GM08714 (cell line): ENCODE measurements at regions not wholly inside any gene's neighbourhood (a gene's known extent, or its start where the extent isn't known, plus 50 kb on each side); places are given as distances from the start of the nearest gene placed in this dataset.
"Not testable (repeated sequence)": the region's sequence is repeated elsewhere in the genome, so short reads cannot be mapped to it uniquely, and the experiment has no call there.

Experiments
- H3K4me3 ChIP-seq: fragments of 200-500 bp; sonication (Bioruptor generic); 2 replicates; pipeline ENCODE4 v1.5.1; 2014; ENCODE audit warnings: mild to moderate bottlenecking, low read length, inconsistent platforms
- ZNF274 ChIP-seq: IDR thresholded peaks from 2 replicates; pipeline ENCODE4 v1.6.1; 2012; ENCODE audit warnings: mild to moderate bottlenecking, low read depth, low read length

DNA sequence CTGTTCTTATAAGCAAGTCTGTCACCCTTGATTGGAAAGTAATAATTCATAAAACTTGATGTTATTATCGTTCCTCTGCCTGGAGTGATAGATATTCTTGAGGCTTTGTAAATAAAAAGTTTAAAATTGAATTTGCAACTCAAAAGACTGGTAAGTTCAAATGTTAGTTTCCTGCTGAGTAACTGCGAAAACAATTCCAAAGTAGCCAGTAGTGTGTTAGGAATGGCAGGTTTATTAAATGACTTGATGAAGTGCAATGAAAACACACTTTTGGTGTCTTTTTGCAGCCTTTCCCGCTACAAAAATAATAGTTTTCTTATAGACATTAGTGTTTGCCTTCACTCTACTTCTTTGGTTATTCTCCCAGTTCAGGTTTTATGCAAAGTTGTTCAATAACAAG is 299.3 kb downstream of the DLEU7 start:
- TF ChIP-seq ZNF274, result no peak
- no peak overlapping the region for H3K4me3 ChIP-seq

DNA sequence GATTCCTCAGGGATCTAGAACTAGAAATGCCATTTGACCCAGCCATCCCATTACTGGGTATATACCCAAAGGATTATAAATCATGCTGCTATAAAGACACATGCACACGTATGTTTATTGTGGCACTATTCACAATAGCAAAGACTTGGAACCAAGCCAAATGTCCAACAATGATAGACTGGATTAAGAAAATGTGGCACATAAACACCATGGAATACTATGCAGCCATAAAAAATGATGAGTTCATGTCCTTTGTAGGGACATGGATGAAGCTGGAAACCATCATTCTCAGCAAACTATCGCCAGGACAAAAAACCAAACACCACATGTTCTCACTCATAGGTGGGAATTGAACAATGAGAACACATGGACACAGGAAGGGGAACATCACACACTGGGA is 296.3 kb downstream of the DLEU7 start:
- not testable (repeated sequence) for H3K4me3 ChIP-seq

DNA sequence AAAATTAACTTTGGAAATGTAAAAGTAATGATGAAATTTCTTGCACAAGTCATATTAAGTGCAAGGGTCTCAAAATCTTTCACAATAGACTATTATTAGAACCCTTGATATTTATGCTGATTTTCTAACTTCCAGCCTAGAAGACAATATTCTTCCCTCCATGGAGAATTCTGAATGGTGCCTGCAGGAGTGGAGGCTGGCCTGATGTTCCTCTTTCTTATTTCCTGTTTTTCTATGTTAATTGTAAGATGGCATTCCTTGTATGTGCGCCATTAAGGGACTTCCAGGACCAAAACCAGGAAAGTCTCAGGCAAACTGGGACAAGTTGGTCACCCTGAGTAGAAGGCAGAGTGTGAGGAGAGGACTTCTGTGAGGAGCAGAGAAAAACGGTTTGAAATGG is 294.9 kb downstream of the DLEU7 start:
- H3K4me3 ChIP-seq, result no peak overlapping the region

DNA sequence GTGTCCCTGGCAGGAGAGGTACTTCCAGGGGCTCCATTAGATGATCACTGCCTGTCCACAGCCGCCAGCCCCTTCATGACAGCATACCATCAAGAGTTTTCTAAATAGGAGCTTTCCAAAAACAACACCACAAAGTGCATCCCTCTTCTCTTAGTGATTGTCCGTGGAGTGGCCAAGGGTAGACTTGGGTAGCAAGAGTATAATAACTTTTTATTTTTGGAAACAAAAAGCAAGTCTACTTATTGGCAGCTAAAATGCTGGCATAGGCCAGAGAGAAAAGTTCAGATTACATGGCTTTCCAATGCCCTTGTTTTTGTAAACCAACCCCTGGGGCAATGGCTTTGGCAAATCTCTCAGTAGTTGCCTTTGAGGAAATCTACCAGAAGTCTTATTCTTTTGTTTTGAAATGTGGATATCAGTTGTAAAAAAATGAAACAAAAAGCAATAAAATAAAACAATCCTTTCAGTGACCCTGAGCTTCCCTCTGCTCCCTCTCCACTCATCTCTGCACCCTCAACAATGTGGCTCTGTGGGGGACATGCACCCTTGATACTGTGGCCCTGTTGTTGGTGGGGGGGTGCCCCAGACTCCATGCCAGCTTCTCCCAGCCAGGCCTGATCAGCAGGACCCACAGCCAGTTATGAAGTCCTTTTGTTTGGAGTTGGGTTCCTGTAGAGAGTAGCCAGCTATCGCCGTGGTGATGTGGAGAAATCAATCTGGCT is 294.1 kb downstream of the DLEU7 start:
- no peak for TF ChIP-seq ZNF274
- H3K4me3 ChIP-seq, result no peak overlapping the region

More for the DNA sequence above, 294.9 kb downstream of the DLEU7 start:
- no peak for TF ChIP-seq ZNF274

DNA sequence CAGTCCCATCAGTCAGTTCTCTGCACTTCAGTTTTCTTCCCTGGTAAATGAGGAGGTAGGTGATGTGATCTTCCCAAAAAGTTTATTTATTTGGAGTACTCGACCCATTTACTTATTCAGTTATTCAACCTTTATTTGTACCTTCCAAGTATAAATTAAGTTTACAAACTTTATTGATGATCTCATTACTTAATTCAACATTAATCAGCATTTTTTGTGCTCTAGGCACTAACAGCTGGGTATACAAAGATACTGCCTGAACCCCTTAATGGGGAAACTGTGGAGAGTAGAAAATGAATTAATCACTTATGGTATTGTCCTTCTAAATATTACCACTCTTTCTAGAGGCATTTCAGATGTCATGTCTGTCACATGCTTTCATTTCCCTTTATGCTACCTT is 293.3 kb downstream of the DLEU7 start:
- TF ChIP-seq ZNF274, result no peak
- H3K4me3 ChIP-seq, result no peak overlapping the region

DNA sequence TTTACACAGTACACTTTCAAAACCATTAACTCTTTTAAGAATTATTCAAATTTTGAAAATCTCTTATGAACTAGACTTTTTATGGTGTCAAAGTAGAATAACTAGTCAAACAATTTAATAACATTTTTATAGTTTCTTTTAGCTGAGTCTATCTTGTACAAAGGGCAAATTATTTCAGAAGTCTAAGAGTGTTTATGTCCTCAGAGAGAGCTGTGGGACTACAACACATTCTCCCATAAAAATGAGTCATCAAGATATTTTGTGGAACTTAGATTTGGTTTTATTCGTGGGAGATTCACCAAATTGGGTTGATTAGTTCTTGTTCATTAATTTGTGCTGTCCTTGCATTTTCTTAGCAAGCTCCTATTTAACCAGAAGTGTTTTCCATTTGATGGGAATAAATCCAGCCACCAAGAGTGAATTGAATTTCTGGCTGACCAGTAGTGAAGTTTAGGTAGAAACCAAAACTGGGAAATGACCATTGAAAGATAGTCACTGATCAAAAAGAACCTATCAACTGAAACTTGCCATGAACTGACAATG is 291.0 kb downstream of the DLEU7 start:
- no peak for TF ChIP-seq ZNF274

DNA sequence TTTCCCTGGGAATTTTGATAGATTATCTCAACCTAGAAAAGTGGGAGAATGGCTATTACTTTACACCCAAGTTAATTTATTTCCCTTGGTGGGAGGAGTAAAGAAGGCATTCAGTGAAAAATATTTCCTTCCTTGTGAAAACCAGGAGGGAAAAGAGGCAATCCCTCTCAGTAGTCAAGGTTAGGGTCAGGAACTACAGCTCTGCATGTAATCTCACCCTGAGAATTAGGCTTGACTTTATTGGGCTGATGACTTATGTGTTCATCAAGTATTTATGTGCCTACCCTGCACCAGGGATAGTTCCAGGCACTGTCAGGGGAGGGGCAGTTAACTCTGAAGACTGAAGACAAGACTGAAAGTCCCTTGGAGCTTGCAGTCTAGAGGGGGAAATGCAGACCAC is 281.8 kb downstream of the DLEU7 start:
- H3K4me3 ChIP-seq, result no peak overlapping the region
- no peak for TF ChIP-seq ZNF274

More for the DNA sequence above, 291.0 kb downstream of the DLEU7 start:
- H3K4me3 ChIP-seq, result no peak overlapping the region

DNA sequence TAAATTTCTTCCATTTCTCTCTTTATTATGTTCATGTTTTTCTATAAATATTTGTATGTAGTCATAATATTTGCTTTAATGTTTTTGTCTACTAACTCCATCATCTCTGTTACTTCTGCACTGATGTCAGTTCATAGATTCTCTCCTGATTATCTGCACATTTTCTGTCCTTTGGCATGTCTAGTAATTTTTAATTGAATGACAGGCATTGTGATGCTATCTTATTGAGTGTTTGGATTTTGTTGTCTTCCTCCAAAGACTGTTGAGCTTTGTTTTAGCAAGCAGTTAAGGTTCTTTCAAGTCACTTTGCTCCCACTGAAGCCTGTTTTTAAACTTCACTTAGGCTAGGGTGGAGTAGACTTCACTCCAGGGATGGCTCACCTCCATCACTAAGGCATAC is 276.8 kb downstream of the DLEU7 start:
- H3K4me3 ChIP-seq, result no peak overlapping the region
- TF ChIP-seq ZNF274, result no peak

DNA sequence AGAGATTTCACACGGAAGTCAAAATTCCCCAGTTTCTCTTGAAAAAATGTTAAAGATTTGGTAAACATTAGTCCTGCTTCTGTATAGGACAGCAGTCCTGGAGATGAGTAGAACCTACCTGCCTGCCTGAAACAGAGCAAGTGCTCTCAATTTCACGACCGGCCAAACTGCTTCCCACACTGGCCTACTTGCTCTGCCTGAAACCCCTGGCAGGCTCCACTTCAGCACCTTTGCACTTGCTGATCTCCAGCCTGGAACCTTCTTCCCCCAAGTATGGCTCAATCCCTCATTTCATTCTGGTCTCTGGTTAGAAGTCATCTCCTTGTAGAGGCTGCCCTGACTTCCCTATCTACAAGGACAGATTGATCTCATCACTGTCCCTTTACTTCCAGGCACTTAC is 271.4 kb downstream of the DLEU7 start:
- no peak overlapping the region for H3K4me3 ChIP-seq
- no peak for TF ChIP-seq ZNF274

DNA sequence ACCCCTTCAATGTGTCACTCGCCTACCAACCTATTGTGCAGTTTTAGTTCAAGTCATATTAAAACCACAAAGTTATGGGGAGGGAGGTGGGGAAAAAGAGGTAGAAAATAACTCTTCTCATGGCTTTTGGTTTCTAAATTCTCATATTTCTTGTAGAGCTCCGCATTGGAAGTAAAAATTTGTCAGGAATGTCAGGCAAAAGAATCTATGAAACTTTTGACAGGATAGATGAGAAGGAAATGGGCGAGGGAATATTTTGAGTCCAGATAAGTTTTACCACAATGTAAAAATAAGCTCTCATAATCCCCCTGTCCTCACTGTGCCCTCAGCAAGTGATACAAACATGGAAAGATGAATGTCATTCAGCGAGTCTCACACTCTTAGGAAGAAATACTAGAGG is 270.4 kb downstream of the DLEU7 start:
- no peak overlapping the region for H3K4me3 ChIP-seq
- TF ChIP-seq ZNF274, result no peak

DNA sequence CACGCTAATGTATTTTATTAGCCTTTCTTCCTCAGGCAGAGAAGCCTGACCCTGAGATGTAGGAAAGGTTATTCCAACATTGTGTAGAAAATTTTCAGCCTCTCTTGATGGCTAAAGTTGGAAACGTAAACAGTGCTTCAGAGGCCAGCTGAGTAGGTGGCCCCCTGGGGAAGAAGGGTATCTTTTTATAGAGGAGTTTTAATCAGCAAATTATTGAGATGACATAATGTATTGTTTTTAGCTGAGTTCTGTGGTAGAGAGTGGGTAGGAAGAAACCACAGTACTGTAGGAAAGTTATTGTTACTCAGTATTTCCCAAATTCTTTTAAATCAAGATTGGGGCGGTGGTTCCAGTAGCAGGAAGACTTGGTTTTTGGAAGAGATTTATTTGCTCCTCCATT is 268.8 kb downstream of the DLEU7 start:
- no peak for TF ChIP-seq ZNF274
- no peak overlapping the region for H3K4me3 ChIP-seq

DNA sequence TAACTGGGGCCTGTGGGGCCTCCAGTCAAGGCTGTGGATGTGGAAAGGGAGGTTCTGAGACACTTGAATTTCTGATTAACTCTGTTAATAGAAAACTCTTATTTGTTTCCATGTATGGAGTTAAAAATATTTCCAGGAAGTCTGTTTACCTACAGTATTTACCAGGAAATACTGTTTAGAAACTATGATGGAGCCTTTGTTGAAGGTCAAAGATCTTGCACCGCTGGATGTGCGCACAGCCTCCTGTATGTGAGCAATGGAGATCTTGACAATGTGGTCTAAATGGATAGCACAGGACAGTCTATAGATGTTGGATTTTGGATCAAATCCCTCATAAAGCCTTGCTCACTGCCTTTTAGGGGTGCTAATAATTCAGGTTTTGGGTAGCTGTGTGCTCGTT is 268.4 kb downstream of the DLEU7 start:
- no peak for TF ChIP-seq ZNF274
- no peak overlapping the region for H3K4me3 ChIP-seq

DNA sequence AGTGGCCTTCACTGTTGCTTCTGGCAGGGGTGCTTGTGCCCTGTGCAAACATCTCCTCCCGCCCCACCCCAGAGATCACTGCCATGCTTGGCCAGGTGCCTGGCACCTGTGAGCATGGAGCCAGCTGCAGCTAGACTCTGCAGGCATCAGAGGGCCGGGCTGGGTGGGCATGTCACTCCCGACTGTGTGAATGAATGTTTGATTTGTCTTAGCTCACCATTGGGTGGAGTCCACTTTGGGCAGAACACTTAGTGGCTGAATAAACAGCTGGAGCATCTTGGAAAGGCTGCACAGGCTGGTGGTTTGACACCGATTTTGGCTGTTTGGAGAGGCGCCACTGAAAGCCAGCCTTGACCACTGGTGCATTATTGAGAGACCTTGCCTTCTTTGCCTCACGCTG is 267.3 kb downstream of the DLEU7 start:
- no peak for TF ChIP-seq ZNF274
- no peak overlapping the region for H3K4me3 ChIP-seq

DNA sequence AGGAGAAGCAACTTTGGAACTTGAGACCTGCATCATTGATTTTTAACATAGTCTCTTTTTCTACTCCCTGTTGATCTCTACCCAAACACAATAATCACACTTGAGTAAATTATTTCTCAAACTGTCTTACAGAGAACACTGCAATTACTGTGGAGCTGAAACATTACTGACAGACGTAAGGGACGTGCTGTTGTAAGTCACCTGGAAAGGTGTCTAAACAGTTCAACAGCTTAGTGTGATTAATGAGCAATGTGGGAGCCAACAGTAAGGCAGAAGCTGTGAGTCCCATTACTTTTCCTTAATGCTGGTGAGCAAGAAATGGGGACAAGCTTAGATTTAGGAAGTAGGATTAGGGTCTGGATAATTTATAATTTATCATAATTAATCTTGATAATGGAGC is 265.7 kb downstream of the DLEU7 start:
- no peak for TF ChIP-seq ZNF274

DNA sequence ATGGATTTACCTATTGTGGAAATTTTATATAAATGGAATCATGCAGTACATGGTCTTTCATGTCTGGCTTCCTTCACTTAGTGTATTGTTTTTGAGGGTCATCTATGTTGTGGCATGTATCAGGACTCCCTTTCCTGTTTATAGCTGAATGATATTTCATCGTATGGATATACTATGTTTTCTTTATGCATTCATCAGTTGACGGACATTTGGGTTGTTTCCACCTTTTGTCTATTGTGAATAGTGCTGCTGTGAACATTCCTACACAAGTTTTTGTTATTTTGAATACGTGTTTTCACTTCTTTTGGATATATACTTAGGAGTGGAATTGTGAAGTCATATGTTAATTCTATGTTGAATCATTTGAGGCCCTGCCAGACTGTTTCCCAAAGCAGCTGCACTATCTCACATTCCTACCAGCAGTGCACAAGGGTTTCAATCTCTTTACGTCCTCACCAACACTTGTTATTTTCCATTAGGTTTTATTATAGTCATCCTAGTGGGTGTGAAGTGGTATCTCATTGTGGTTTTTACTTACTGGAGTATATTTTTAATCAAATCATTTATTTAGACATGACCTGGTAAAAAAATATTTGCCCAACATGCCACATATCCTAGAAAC is 262.7 kb downstream of the DLEU7 start:
- H3K4me3 ChIP-seq, result no peak overlapping the region
- TF ChIP-seq ZNF274, result no peak

More for the DNA sequence above, 265.7 kb downstream of the DLEU7 start:
- no peak overlapping the region for H3K4me3 ChIP-seq
